GM12878 (cell line): ENCODE measurements at regions not wholly inside any gene's neighbourhood (a gene's known extent, or its start where the extent isn't known, plus 50 kb on each side); places are given as distances from the start of the nearest gene placed in this dataset.

ENCODE experiments used
- ATAC-seq: fragments of 200-7000 bp; cut with Tn5 transposase; 3 replicates; pipeline ENCODE4 v1.9.1; 2020; ENCODE audit warnings: mild to moderate bottlenecking, moderate library complexity
- BruUV-seq: library from RNA; stranded (reverse); fragments of 400-500 nt; replicated peaks from 2 replicates; lab custom pipeline; 2021; lab: Mats Ljungman, UMichigan
- CTCF ChIA-PET: fragments of 300-600 bp; sonication (Branson Sonifier 250); formaldehyde crosslinking; extraction: SDS; loops from one replicate; lab custom pipeline; 2021; ENCODE audit warnings: inconsistent platforms; lab: Yijun Ruan, JAX
- POLR2A ChIA-PET: fragments of 350-600 bp; formaldehyde crosslinking; extraction: SDS; loops from one replicate; lab custom pipeline; 2021; ENCODE audit warnings: inconsistent platforms; lab: Charles Lee
- RAD21 ChIA-PET: fragments of 300-600 bp; sonication (Branson Sonifier 250); formaldehyde crosslinking; loops from one replicate; lab custom pipeline; 2023; ENCODE audit warnings: antibody characterized with exemption; ENCODE audit not compliant: unreplicated experiment; lab: Charles Lee
- SMC1A ChIA-PET: fragments of 300-600 bp; sonication (Branson Sonifier 250); formaldehyde crosslinking; loops from one replicate; lab custom pipeline; 2023; ENCODE audit not compliant: unreplicated experiment, uncharacterized antibody; lab: Charles Lee
- DNase-seq: peaks from one replicate; pipeline ENCODE4 v3.0.0-alpha.2; 2011; ENCODE audit warnings: low read depth, low spot score
- FAIRE-seq: peaks from 3 replicates; lab custom pipeline; 2011; peaks lifted over from hg19 to GRCh38; lab: Jason Lieb, UNC
- H2AFZ ChIP-seq: 2 replicates; pipeline ENCODE4 v1.6.0; 2011; ENCODE audit warnings: low read depth, low read length, control low read depth; ENCODE audit not compliant: control insufficient read depth
- H3K27ac ChIP-seq: 2 replicates; pipeline ENCODE4 v1.5.1; 2011; ENCODE audit warnings: control low read depth; ENCODE audit not compliant: control insufficient read depth, insufficient read depth
- H3K27me3 ChIP-seq, 2 experiments: replicated peaks in 1 of 2; 2 replicates each; pipeline versions ENCODE4 v1.6.0 to v1.6.1; 2011; ENCODE audit warnings: low read length in 1 of 2; ENCODE audit not compliant: control insufficient read depth in 2 of 2, insufficient read depth in 2 of 2
- H3K36me3 ChIP-seq, 2 experiments: 2 replicates each; pipeline ENCODE4 v1.5.1; 2011; ENCODE audit warnings: low read length in 1 of 2; ENCODE audit not compliant: control insufficient read depth in 2 of 2, insufficient read depth in 2 of 2
- H3K4me1 ChIP-seq: 2 replicates; pipeline ENCODE4 v1.6.1; 2011; ENCODE audit warnings: mild to moderate bottlenecking, low read length, moderate library complexity, mixed read lengths; ENCODE audit not compliant: control insufficient read depth, insufficient read depth
- H3K4me2 ChIP-seq: 2 replicates; pipeline ENCODE4 v1.6.0; 2011; ENCODE audit warnings: control low read depth; ENCODE audit not compliant: control insufficient read depth, insufficient read depth
- H3K4me3 ChIP-seq: fragments of 200-600 bp; sonication (generic); 2 replicates; pipeline ENCODE4 v1.5.1; 2016
- H3K79me2 ChIP-seq: 2 replicates; pipeline ENCODE4 v1.6.0; 2011; ENCODE audit warnings: low read length; ENCODE audit not compliant: control insufficient read depth, insufficient read depth
- H3K9ac ChIP-seq: 2 replicates; pipeline ENCODE4 v1.8.0; 2011; ENCODE audit warnings: low read length, control low read depth, mixed read lengths; ENCODE audit not compliant: control insufficient read depth, insufficient read depth
- H3K9me3 ChIP-seq: replicated peaks from 3 replicates; pipeline ENCODE4 v1.5.1; 2011; ENCODE audit warnings: mild to moderate bottlenecking, low read length; ENCODE audit not compliant: control insufficient read depth, insufficient read depth
- H4K20me1 ChIP-seq: 2 replicates; pipeline ENCODE4 v1.6.0; 2011; ENCODE audit not compliant: control insufficient read depth, insufficient read depth
- BCL3 ChIP-seq: IDR thresholded peaks from 2 replicates; pipeline ENCODE4 v1.6.1; 2011; ENCODE audit warnings: borderline replicate concordance, low read depth, mild to moderate bottlenecking, moderate library complexity, low read length; ENCODE audit not compliant: insufficient read depth, poor library complexity, severe bottlenecking
- CEBPZ ChIP-seq: fragments of 150-350 bp; IDR thresholded peaks from 2 replicates; pipeline ENCODE4 v1.6.1; 2016; ENCODE audit warnings: low read depth, low read length
- ELK1 ChIP-seq: IDR thresholded peaks from 2 replicates; pipeline ENCODE4 v1.6.1; 2012; ENCODE audit warnings: low read depth, low read length, improper control_type of control experiment
- POLR2AphosphoS2 ChIP-seq: IDR thresholded peaks from 2 replicates; pipeline ENCODE4 v1.6.1; 2011; ENCODE audit warnings: low read depth, mild to moderate bottlenecking, low read length, improper control_type of control experiment, moderate library complexity
- RBBP5 ChIP-seq: fragments of 200-600 bp; sonication (generic); conservative IDR thresholded peaks from 2 replicates; pipeline ENCODE4 v1.6.1; 2016
- SIN3A ChIP-seq: IDR thresholded peaks from 2 replicates; pipeline ENCODE4 v1.6.1; 2012; ENCODE audit warnings: low read depth, low read length, improper control_type of control experiment
- ZNF24 ChIP-seq: fragments of 450-650 bp; IDR thresholded peaks from 2 replicates; pipeline ENCODE4 v1.6.1; 2017; ENCODE audit warnings: antibody characterized with exemption, mild to moderate bottlenecking
- WGBS: methylation state at CpG from one replicate; pipeline ENCODE4 v1.1.6; 2016; ENCODE audit warnings: low lambda C conversion rate; ENCODE audit not compliant: insufficient replicate concordance, insufficient coverage; ENCODE audit errors: missing lambda C conversion rate; 5-methylcytosine and 5-hydroxymethylcytosine counted together
- in situ Hi-C: fragments of 300-500 bp; cut with MboI; formaldehyde crosslinking; loops from 9 replicates; pipeline ENCODE4 v1.14.3; 2018; ENCODE audit warnings: mixed read lengths
- intact Hi-C: fragments of 100-400 bp; cut with micrococcal nuclease; formaldehyde crosslinking; loops from one replicate; pipeline ENCODE4 v1.14.2; 2022; ENCODE audit not compliant: unreplicated experiment

- FAIRE-seq = no peak
- Histone ChIP-seq H3K4me1 (no peaks in the 10 kb centered on the region), H3K79me2 (no peaks in the 10 kb centered on the region), H3K27ac (no peak overlapping the region), H3K4me3 (no peak overlapping the region), H3K4me2 (no peak overlapping the region), H3K9ac (no peak overlapping the region), H3K36me3 (no peaks in the 10 kb centered on the region), H4K20me1 (no peaks in the 10 kb centered on the region), H3K9me3 (no peaks in the 10 kb centered on the region; the same call in 2 of the 3 replicates), H2AFZ (no peak overlapping the region), H3K27me3 (no peaks in the 10 kb centered on the region)
- intact Hi-C loops (no loop called here), in situ Hi-C loops (no loop called here)
- TF ChIP-seq POLR2AphosphoS2 (no peak), BCL3 (no peak), RBBP5 (no peak), ZNF24 (no peak), ELK1 (no peak), SIN3A (no peak), CEBPZ (no peak)
- no TSS peak for BruUV-seq
- SMC1A ChIA-PET = no interaction called here
- ATAC-seq = no peak
- 35% methylated on average over 17 of the region's 17 CpGs for WGBS
- CTCF ChIA-PET = no interaction called here
- no peak for DNase-seq
- RAD21 ChIA-PET = no interaction called here
- POLR2A ChIA-PET = no interaction called here
Observed at GRCh38 chr20:60752741-60753420, 499.2 kb upstream of the CDH4 start.
